ENCODE measurements at regions not wholly inside any gene's neighbourhood (a gene's known extent, or its start where the extent isn't known, plus 50 kb on each side); places are given as distances from the start of the nearest gene placed in this dataset.

GRCh38 chr7:117971556-117972244, 98.5 kb upstream of the CTTNBP2 start:
- H3K36me3 ChIP-seq (ENCODE audit: insufficient read depth, low read length): no peaks in the 10 kb centered on the region
- no peaks in the 10 kb centered on the region for H3K4me1 Mint-ChIP-seq (ENCODE audit: low read depth)
- CTCF ChIA-PET: no interaction called here
- no peak for TF ChIP-seq CTCF (IDR thresholded peaks at IDR 0.05)
- no peaks in the 10 kb centered on the region for H3K27me3 Mint-ChIP-seq
- ATAC-seq (ENCODE audit: poor library complexity) (no peak), DNase-seq (no peak)
- POLR2A ChIA-PET: no interaction called here
- no peaks in the 10 kb centered on the region for H3K36me3 Mint-ChIP-seq (ENCODE audit: low read depth)
- intact Hi-C loops (cut with DNase I, micrococcal nuclease): no loop called here
- H3K4me1 ChIP-seq (ENCODE audit: insufficient read depth, low read length): no peaks in the 10 kb centered on the region
- no peak overlapping the region for H3K4me3 Mint-ChIP-seq
- no peak overlapping the region for H3K4me3 ChIP-seq (ENCODE audit: low read length)
- H3K27ac Mint-ChIP-seq: no peak overlapping the region
- no peaks in the 10 kb centered on the region for H3K9me3 ChIP-seq (ENCODE audit: control insufficient read depth in 1 of 2, insufficient read depth in 1 of 2, low read length in 2 of 2)
- no peak overlapping the region for H3K27ac ChIP-seq (ENCODE audit: low read depth in 1 of 2, low read length in 2 of 2)
- no peaks in the 10 kb centered on the region for H3K27me3 ChIP-seq (ENCODE audit: control insufficient read depth in 1 of 2, insufficient read depth in 2 of 2, low read length in 2 of 2)
- no peaks in the 10 kb centered on the region for H3K9me3 Mint-ChIP-seq

GRCh38 chr7:117972606-117973005, 99.4 kb upstream of the CTTNBP2 start:
- ATAC-seq (ENCODE audit: poor library complexity) (no peak), DNase-seq (no peak)
- Mint-ChIP-seq H3K4me1 (ENCODE audit: low read depth) (no peaks in the 10 kb centered on the region), H3K36me3 (ENCODE audit: low read depth) (no peaks in the 10 kb centered on the region), H3K4me3 (no peak overlapping the region), H3K27me3 (no peaks in the 10 kb centered on the region), H3K9me3 (no peaks in the 10 kb centered on the region), H3K27ac (no peak overlapping the region)
- CTCF ChIA-PET: no interaction called here
- POLR2A ChIA-PET: no interaction called here
- Histone ChIP-seq H3K4me1 (ENCODE audit: insufficient read depth, low read length) (no peaks in the 10 kb centered on the region), H3K27ac (ENCODE audit: low read depth in 1 of 2, low read length in 2 of 2) (no peak overlapping the region), H3K27me3 (ENCODE audit: control insufficient read depth in 1 of 2, insufficient read depth in 2 of 2, low read length in 2 of 2) (no peaks in the 10 kb centered on the region), H3K9me3 (ENCODE audit: control insufficient read depth in 1 of 2, insufficient read depth in 1 of 2, low read length in 2 of 2) (no peaks in the 10 kb centered on the region), H3K4me3 (ENCODE audit: low read length) (no peak overlapping the region), H3K36me3 (ENCODE audit: insufficient read depth, low read length) (no peaks in the 10 kb centered on the region)
- no peak for TF ChIP-seq CTCF (IDR thresholded peaks at IDR 0.05)
- intact Hi-C loops (cut with DNase I, micrococcal nuclease): no loop called here

GRCh38 chr7:117973975-117974374, 100.7 kb upstream of the CTTNBP2 start:
- ChIA-PET CTCF (no interaction called here), POLR2A (no interaction called here)
- no peak for ATAC-seq (ENCODE audit: poor library complexity)
- Mint-ChIP-seq H3K36me3 (ENCODE audit: low read depth) (no peaks in the 10 kb centered on the region), H3K27ac (no peak overlapping the region), H3K4me1 (ENCODE audit: low read depth) (no peaks in the 10 kb centered on the region), H3K4me3 (no peak overlapping the region), H3K27me3 (no peaks in the 10 kb centered on the region), H3K9me3 (peaks cover 2% of the 10 kb centered on the region)
- H3K4me3 ChIP-seq (ENCODE audit: low read length): no peak overlapping the region
- TF ChIP-seq CTCF (IDR thresholded peaks at IDR 0.05): no peak
- no peak overlapping the region for H3K27ac ChIP-seq (ENCODE audit: low read depth in 1 of 2, low read length in 2 of 2)
- H3K4me1 ChIP-seq (ENCODE audit: insufficient read depth, low read length): no peaks in the 10 kb centered on the region
- H3K36me3 ChIP-seq (ENCODE audit: insufficient read depth, low read length): no peaks in the 10 kb centered on the region
- DNase-seq: no peak
- intact Hi-C loops (cut with DNase I, micrococcal nuclease): no loop called here
- no peaks in the 10 kb centered on the region for H3K27me3 ChIP-seq (ENCODE audit: control insufficient read depth in 1 of 2, insufficient read depth in 2 of 2, low read length in 2 of 2)
- no peaks in the 10 kb centered on the region for H3K9me3 ChIP-seq (ENCODE audit: control insufficient read depth in 1 of 2, insufficient read depth in 1 of 2, low read length in 2 of 2)

Measured in CD4-positive, alpha-beta T cell (primary cell).